ENCODE measurements at regions not wholly inside any gene's neighbourhood (a gene's known extent, or its start where the extent isn't known, plus 50 kb on each side); places are given as distances from the start of the nearest gene placed in this dataset.

- H3K4me3 ChIP-seq (ENCODE audit: low read depth, low read length), result no peak overlapping the region
- no peak for DNase-seq (ENCODE audit: low read depth)
- TF ChIP-seq CTCF (IDR thresholded peaks at IDR 0.05; ENCODE audit: insufficient read depth, low read length), result no peak
These were observed 150.8 kb upstream of the ERG start for GRCh38 chr21:38649120-38649519.

GRCh38 chr21:38651570-38651969 lies 153.3 kb upstream of the ERG start:
- no peak for TF ChIP-seq CTCF (IDR thresholded peaks at IDR 0.05; ENCODE audit: insufficient read depth, low read length)
- DNase-seq (ENCODE audit: low read depth), result no peak
- no peak overlapping the region for H3K4me3 ChIP-seq (ENCODE audit: low read depth, low read length)

- DNase-seq (ENCODE audit: low read depth), result no peak
- H3K4me3 ChIP-seq (ENCODE audit: low read depth, low read length), result no peak overlapping the region
- TF ChIP-seq CTCF (IDR thresholded peaks at IDR 0.05; ENCODE audit: insufficient read depth, low read length), result no peak
These were observed 153.3 kb upstream of the ETS2 start for GRCh38 chr21:38652396-38652795.

GRCh38 chr21:38654580-38654979 lies 151.1 kb upstream of the ETS2 start:
- DNase-seq (ENCODE audit: low read depth), result no peak
- H3K4me3 ChIP-seq (ENCODE audit: low read depth, low read length), result no peak overlapping the region
- no peak for TF ChIP-seq CTCF (IDR thresholded peaks at IDR 0.05; ENCODE audit: insufficient read depth, low read length)

GRCh38 chr21:38658511-38658910 lies 147.2 kb upstream of the ETS2 start:
- no peak overlapping the region for H3K4me3 ChIP-seq (ENCODE audit: low read depth, low read length)
- no peak for DNase-seq (ENCODE audit: low read depth)
- TF ChIP-seq CTCF (IDR thresholded peaks at IDR 0.05; ENCODE audit: insufficient read depth, low read length), result no peak

- DNase-seq (ENCODE audit: low read depth), result no peak
- TF ChIP-seq CTCF (IDR thresholded peaks at IDR 0.05; ENCODE audit: insufficient read depth, low read length), result no peak
- no peak overlapping the region for H3K4me3 ChIP-seq (ENCODE audit: low read depth, low read length)
These were observed 145.8 kb upstream of the ETS2 start for GRCh38 chr21:38659936-38660332.

Data from fibroblast of the aortic adventitia (primary cell).